Stimulated activated CD4-positive, alpha-beta T cell treated with anti-CD3 and anti-CD28 coated beads, Interleukin-1b, Interleukin-23, amount 100 ng/mL, for 24 hours (primary cell): ENCODE measurements at regions not wholly inside any gene's neighbourhood (a gene's known extent, or its start where the extent isn't known, plus 50 kb on each side); places are given as distances from the start of the nearest gene placed in this dataset.

Source experiments
- DNase-seq, 4 experiments: peaks; one replicate each; pipeline ENCODE4 v3.0.0-alpha.2; 2020; ENCODE audit warnings: low read depth in 4 of 4, low spot score in 1 of 4

DNA sequence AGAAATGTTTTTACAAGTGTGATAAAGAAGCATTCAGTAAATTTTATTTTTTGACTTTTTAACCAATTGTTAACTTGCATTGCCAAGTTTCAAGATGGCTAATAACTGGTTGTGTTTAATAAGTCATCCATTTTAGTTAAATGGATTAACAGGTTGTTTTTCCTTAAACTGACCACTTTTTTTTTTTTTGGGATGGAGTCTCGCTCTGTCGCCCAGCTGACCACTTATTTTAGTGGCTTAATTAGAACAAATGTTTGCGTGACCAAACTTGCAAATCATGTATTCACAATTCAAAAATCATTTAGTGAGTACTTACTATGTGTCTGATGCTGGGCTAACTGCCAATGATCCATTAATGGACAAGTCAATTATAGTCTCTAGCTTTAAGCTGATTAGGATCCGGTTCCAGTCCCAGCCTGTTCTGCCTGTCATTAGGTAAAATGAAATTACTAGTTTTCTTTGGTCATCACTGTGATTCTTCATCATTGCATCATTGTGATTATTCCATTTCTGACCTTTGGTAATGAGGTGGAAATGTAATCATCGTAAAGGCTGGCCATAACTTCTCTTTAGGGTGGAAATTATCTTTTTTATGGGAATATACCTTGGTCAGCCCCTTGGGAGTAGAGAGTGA is 729.2 kb upstream of the MARCKS start:
- no peak for DNase-seq

DNA sequence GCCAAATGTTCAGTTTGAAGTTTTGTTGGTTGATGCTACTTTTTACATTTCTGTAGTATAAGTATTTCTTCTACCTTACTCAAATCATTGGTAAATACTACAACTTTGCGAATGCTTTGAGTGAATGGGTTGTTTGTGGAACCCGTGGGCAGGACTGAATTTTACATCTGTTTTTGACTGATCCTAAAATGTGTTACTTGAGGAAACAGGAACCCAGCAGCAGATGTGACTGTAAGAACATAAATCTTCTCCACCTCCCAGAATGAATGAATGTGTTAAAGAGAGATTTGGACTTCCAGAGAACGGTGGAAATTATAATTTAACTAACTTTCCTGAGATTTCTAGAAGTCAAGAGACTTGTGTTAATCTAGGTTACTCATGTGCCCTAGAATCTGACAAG is 728.5 kb upstream of the MARCKS start:
- DNase-seq = no peak

DNA sequence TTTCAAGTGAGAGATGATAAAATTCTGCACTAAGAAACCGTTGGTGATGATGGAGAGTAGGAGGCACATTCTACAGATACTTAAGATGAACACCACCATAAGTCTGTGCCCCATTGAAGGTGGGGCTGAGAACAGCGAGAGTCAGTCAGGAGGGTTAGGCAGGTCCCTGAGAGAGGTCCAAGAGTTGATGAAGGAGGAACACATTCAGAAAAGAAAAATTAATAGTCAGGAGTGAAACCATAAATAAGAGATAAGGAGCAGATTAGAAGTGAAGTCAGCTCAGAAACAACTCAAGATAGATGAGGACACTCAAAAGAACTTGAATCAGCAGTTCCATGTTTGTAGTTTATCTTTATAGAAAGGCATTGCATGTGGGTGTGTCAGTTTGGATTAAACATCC is 727.2 kb upstream of the MARCKS start:
- DNase-seq = no peak

DNA sequence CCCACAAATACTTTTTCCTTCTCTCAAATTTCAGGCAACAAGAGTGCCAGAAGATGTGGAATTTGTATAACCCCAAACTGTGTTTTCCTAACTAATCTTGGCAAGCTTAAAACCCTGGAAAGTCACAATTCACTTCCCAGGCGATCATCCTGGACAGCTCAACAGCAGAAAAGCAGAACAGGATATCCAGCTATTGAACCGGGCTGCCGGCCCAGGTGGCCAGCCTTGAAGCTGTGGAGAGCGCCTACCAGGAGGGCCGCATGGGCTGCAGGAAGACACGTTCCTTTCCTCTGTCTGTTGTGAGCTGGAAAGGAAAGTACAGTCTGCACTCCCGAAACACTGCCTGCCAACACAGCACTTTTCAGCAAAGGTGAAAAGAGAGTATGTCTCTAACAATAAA is 719.7 kb upstream of the MARCKS start:
- DNase-seq = no peak

DNA sequence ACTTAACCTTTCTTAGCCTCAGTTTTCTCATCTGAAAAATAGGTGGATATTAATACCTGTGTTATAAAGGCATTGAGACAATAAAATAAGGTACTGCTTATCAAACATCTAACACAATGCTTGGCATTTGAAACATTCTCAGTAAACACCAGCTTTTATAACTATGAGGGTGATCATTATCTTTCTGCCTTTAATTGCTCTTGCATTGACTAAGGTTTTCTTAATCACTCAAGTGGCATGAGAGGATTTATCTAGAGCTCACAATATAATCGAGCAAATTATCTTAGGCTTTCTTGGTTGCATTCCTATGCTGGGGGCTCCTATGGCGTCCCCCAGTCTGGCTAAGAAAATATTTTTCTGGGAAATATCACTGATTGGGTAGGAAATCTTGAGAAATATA is 716.4 kb upstream of the MARCKS start:
- no peak for DNase-seq

DNA sequence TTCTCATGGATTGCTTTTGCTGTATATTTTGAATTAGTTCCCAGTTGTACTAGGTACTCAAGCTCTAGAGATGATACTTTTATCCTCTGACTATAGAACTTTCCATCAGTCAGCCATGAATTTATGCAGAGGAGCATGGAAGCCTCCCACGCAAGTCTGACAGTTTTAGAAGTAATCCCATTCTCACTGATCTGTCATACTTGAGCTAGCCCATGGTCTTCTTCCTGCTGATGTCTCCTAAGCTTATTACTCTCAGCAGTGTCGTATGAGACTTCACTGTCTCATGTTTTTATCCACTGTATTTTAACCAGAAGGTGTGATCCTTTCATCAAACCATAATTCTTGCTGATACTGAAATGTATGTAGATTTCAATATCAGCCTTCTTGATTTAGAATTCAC is 715.2 kb upstream of the MARCKS start:
- DNase-seq = no peak

DNA sequence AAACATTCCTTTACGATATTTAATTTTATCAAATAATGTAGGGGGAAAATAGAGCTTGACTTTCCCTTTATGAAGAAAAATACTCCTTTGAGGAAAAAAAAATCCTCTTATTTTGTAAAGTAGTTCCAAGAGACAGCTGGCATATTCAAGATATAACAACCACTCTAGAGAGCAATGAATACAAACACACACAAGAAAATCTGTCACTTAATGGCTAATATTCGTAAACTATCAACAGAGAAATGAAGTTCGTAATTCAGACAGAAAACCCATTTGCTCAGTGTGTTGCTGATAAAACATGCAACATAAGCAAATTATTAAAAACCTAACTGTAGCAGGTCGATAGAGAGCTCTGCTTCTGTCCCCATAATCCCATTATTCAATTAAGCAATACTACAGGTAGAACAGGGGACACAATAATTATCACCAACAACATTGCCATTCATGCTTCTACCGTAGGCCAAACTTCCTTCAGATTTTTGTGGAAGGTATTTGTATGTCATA is 714.4 kb upstream of the MARCKS start:
- DNase-seq = no peak

DNA sequence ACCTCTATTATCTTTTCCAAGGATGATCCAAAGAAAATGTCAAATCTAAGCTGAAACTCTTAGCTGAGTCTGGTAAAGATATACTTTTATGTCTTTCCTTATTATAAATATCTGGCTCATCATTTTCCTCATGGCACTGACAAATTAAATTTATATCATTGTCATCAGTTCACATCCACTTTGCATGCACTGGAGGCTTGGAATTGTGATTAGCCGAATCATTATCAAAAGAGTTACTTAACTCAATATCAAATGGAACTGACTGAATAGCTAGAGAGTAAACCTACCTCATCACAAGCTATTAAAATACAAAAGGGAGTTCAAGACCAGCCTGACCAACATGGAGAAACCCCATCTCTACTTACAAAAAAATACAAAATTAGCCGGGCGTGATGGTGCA is 713.9 kb upstream of the MARCKS start:
- no peak for DNase-seq

DNA sequence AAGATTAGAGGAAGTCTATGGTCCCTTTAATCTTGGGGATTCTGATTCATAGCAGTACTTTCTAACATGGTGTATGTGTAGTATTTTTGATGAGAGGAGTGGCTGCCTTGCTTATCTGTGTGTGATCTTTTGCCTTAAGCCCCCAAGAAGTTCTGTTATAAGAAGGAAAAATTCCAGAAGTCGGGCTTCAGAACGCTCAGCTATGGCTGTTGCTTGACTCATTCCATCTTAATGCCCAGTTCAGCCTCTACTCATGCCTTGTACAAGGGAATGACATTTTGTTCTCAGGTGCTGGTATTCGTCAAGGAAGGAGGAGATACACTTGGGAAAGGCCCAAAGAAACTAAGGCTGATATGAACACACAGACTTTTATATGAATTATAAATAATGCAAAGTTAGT is 713.0 kb upstream of the MARCKS start:
- no peak for DNase-seq

DNA sequence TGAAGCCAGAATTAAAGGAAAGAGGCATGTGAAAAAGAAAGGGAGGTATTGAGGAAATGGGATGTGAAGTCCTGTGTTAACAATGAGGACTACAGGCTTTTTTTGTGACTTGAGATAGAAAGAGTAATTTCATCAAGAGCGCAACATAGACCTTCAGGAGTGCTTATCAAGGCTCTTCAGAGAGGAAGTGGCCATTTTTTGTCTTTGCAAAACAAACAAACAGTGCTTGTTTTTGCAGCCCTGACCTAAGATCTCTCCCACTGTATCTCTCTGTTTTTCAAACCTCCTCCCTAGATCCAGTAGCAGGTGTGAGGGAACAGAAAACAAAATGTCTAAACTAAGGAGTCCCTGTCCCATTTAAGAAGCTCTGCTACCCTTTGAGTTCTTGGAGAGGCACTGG is 710.3 kb upstream of the MARCKS start:
- no peak for DNase-seq

DNA sequence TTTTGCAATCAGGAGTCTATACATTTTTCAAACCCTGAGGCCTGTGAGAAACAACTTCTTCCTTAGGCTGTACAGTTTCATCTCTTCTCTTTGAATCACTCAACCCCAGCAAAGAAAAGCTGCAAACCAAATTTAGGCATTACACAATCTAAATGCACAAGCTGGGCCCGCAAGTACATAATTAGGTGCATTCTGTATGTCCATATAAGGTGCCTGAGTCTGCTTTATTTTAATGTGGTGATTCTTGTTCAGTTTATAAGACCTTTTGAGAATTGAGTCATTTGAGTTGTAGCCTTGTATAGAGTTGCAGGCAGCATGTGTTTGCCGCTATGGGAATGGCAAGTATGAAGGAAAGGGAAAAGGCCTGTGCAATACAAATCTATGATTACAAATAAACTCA is 709.6 kb upstream of the MARCKS start:
- DNase-seq = no peak

DNA sequence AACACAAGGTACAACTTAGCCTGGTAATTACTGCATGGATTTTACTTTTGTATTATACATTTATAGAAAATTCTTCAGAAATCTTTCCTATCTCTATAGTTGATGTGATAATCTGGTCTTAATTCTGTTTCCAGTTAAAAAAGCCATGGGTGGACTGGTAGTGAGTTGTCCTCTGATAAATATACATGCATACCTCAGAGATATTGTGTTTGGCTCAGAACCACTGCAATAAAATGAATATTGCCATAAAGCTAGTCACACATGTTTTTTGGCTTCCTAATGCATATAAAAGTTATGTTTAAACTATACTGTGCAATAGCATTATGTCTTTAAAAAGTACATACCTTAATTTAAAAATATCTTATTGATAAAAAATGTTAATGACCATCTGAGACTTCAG is 708.6 kb upstream of the MARCKS start:
- DNase-seq = no peak

DNA sequence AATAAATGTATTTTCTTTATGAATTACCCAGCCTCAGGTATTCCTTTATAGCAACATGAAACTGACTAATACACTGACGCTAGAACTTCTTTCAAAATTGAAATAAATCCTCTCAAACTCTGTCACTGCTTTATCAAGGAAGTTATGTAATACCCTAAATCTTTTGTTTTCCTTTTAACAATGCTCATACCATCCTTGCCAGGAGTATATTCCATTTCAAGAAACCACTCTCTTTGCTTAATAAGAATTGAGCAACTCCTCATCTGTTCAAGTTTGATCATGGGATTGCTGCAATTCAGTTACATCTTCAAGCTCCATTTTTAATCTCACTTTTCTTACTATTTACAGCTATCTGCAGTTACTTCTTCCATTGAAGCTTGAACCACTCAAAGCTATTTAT is 707.6 kb upstream of the MARCKS start:
- DNase-seq = no peak

DNA sequence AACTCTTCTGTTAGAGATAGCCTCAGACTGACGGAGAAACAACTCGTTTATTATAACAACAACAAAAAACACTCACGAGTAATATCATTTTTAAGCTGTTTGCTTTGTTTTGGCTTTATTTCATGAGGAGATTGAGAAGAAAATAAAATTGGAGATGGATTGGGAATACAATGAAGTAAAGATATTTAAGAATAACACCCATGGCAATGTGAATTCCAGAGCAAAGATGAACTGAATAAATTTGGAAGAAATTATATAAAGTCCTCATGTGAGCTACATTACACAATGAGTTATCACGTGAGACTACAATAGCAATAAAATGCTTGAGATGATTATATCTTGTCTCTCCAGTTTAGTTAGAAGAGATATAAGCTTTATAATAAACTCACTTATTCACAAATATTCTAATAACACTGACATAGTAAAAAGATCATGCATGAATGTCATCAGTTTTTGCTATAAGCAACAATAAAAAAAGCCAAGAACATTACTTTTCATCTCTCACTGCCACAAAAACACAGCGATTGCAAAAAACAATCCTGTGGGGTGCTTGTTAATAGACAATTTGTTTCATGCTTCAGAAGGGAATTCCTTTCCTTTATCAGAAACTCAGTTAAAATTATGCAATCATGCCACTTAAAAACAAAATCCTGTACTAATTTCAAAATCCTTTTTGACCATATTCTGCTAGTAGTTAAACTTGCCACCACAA is 696.7 kb upstream of the MARCKS start:
- no peak for DNase-seq

DNA sequence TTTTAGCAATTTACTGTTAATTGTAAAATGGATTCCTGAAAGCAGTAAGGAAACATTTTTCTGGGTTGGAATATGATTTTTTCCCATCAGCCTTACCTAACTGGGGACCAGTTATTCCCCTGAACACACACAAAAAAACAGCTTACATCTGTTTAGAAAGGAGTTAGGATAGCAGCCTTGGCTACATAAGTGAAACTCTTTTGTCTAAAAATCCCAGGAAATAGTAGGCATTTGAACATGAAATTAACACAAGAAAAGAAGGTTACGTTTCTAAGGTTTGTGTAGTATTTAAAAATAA is 696.2 kb upstream of the MARCKS start:
- no peak for DNase-seq

DNA sequence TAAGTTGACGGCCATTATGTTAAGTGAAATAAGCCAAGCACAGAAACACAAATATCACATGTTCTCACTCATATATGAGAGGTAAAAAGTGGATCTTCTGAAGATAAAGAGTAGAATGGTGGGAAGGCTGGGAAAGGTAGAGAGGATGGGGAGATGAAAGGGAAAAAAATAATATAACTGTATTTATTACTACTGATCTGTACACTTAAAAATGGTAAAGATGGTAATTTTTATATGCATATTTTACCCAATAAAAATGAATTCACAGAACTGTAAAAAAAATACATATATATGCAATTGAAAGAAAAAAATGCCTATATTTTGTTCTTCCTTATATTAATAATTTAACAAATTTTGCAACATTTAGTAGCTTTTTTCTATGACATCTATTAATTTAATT is 694.4 kb upstream of the MARCKS start:
- no peak for DNase-seq

DNA sequence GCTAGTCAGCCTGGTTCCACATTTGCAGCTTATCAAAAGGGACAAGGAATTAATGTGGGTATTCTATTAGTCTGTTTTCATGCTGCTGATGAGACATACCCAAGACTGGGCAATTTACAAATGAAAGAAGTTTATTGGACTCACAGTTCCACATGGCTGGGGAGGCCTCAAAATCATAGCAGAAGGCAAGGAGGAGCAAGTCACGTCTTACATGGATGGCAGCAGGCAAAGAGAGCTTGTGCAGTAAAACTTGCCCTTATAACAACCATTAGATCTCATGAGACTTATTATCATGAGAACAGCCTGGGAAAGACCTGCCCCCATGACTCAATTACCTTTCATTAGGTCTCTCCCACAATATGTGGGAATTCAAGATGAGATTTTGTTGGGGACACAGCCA is 689.1 kb upstream of the MARCKS start:
- no peak for DNase-seq

DNA sequence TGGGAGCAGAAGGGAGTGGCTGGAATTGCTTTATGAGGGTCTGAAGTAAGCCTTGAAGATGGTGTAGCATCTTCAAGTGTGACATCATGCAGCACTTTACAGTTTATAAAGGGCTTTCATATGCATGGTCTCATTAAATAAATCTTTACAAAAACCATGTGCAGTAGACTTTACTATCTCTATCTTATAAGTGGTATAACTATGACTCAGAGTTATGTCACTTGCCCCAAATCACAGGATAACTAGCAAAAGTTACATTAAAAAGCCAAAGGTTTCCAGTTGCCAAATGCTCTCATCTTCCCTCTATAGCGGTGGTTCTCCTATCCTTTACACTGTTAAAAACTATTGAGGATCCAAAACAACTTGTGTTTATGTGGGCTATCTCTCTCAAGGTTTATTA is 687.7 kb upstream of the MARCKS start:
- no peak for DNase-seq

DNA sequence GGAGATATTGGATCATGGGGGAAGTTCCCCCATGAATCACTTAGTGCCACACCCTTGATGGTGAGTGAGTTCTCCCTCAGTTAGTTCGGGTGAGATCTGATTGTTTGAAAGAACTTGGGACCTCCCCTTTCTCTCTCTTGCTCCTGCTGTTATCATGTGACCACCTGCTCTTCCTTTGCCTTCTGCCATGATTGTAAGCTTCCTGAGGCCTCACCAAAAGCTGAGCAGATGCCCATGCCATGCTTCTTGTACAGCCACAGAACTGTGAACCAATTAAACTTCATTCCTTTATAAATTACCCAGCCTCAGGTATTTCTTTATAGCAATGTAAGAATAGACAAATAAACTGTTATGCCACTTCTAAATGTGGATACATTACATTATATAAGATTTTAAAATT is 686.7 kb upstream of the MARCKS start:
- DNase-seq = no peak

DNA sequence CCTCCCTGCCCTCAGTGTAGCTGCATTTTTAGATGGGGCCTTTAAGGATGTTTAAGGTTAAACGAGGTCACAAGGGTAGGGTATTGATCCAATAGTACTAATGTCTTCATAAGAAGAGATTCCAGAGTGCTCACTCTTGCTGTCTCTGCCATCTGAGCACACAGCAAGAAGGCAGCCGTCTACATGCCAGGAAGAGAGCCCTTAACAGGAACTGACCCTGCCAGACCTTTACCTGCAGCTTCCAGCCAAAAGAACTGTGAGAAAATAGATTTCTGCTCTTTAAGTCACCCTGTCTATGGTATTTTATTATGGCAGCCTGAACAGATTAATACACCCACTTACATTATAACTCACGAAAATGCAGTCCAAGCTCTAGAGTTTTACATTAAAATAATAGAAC is 685.3 kb upstream of the MARCKS start:
- no peak for DNase-seq

DNA sequence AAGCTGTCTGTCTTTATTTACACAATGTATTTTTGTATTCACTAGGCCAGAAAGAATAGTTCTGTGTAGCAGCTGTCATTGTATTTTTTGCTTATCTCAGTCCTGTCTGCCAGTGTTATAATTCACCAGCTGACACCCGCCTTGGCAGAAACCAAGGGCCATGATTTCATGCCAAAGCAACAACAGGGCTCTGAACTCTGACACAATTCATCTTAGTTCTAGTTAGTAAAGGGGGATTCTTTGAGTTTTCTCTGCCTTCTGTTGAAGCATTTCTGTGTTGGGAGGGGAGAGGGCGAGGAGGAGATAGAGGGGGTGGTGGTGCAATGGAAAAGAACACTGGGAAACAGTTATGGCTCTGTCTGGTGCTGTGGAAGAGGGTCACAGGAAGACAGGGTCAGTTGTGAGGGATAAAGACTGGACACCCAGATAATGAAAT is 684.6 kb upstream of the MARCKS start:
- DNase-seq = no peak

DNA sequence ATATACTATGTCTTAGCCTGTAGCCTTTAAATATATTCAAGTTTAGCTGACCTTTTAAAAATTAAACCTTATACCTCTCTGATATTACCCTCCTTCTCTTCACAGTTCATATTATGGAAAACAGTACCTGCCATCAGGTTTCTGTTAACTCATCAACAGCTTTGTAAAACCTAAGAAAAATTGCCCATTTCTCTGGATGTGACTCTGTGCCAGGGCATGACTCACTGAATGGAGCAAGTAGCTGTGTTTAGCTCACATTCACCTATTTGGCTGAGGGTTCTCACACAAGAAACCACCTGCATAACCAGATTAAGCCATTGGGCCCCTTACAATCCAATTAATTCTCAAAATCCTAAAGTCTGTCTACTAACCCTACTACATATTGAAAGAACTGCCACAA is 678.8 kb upstream of the MARCKS start:
- DNase-seq = no peak

DNA sequence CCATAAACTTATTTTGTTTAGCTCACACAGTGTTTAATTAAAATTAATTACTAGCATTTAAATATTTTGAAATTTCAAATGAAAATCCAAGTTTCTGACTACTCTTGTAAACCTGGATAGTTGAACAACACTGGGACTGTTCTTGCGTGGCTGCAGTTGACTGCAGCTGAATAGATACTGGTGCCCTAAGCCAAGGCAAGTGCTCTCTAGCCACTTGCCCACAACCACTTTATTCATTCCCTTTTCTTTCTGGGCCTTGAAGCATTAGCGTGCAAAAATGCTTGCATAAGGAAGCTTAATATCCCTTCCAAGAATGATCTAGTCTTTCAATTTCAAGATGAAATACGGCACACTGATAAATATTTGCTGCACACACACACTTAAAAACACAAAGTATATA is 676.0 kb upstream of the MARCKS start:
- DNase-seq = no peak
